Osteoblast (primary cell): ENCODE measurements at regions not wholly inside any gene's neighbourhood (a gene's known extent, or its start where the extent isn't known, plus 50 kb on each side); places are given as distances from the start of the nearest gene placed in this dataset.

Source experiments
- DNase-seq: peaks from one replicate; pipeline ENCODE4 v3.0.0; 2011; ENCODE audit warnings: low spot score, mixed read lengths; ENCODE audit not compliant: insufficient read length; ENCODE audit errors: missing footprints
- H2AFZ ChIP-seq: 2 replicates; pipeline ENCODE4 v1.6.0; 2011; ENCODE audit warnings: mild to moderate bottlenecking, low read length
- H3K27ac ChIP-seq: 2 replicates; pipeline ENCODE4 v1.5.1; 2011; ENCODE audit warnings: mild to moderate bottlenecking, low read depth, low read length, moderate library complexity
- H3K27me3 ChIP-seq: 2 replicates; pipeline ENCODE4 v1.6.0; 2012; ENCODE audit warnings: mild to moderate bottlenecking, control low read depth, inconsistent platforms, low read length, moderate library complexity; ENCODE audit not compliant: insufficient read depth
- H3K36me3 ChIP-seq: 2 replicates; pipeline ENCODE4 v1.5.1; 2011; ENCODE audit warnings: mild to moderate bottlenecking, low read length, control low read depth, moderate library complexity; ENCODE audit not compliant: insufficient read depth
- H3K4me1 ChIP-seq: 2 replicates; pipeline ENCODE4 v1.5.1; 2011; ENCODE audit warnings: mild to moderate bottlenecking, low read length, control low read depth, moderate library complexity; ENCODE audit not compliant: insufficient read depth
- H3K4me2 ChIP-seq: 2 replicates; pipeline ENCODE4 v1.6.0; 2011; ENCODE audit warnings: mild to moderate bottlenecking, low read length; ENCODE audit not compliant: insufficient read depth
- H3K4me3 ChIP-seq: fragments of 200-600 bp; sonication (generic); 3 replicates; pipeline ENCODE4 v1.5.1; 2012; ENCODE audit warnings: mild to moderate bottlenecking, low read length, inconsistent platforms; ENCODE audit not compliant: insufficient read depth
- H3K79me2 ChIP-seq: 2 replicates; pipeline ENCODE4 v1.6.0; 2012; ENCODE audit warnings: mild to moderate bottlenecking, low read length, control low read depth, inconsistent platforms; ENCODE audit not compliant: insufficient read depth
- H3K9me3 ChIP-seq: 2 replicates; pipeline ENCODE4 v1.5.1; 2011; ENCODE audit warnings: low read depth, low read length, control low read depth
- H4K20me1 ChIP-seq: 2 replicates; pipeline ENCODE4 v1.6.0; 2012; ENCODE audit warnings: mild to moderate bottlenecking, low read length, control low read depth; ENCODE audit not compliant: insufficient read depth
- TF ChIP-seq, protein P1 (sequence below): IDR thresholded peaks from 2 replicates; pipeline ENCODE4 v1.5.1; 2011; ENCODE audit warnings: mild to moderate bottlenecking, low read depth, low read length, moderate library complexity; ENCODE audit errors: extremely low read depth

- Histone ChIP-seq H2AFZ (no peak overlapping the region), H3K36me3 (no peaks in the 10 kb centered on the region), H3K27me3 (peaks cover 5% of the 10 kb centered on the region), H3K27ac (no peak overlapping the region), H3K9me3 (no peaks in the 10 kb centered on the region), H4K20me1 (no peaks in the 10 kb centered on the region), H3K4me1 (peaks cover 3% of the 10 kb centered on the region), H3K4me2 (no peak overlapping the region), H3K79me2 (no peaks in the 10 kb centered on the region), H3K4me3 (no peak overlapping the region)
- TF ChIP-seq, protein P1, sequence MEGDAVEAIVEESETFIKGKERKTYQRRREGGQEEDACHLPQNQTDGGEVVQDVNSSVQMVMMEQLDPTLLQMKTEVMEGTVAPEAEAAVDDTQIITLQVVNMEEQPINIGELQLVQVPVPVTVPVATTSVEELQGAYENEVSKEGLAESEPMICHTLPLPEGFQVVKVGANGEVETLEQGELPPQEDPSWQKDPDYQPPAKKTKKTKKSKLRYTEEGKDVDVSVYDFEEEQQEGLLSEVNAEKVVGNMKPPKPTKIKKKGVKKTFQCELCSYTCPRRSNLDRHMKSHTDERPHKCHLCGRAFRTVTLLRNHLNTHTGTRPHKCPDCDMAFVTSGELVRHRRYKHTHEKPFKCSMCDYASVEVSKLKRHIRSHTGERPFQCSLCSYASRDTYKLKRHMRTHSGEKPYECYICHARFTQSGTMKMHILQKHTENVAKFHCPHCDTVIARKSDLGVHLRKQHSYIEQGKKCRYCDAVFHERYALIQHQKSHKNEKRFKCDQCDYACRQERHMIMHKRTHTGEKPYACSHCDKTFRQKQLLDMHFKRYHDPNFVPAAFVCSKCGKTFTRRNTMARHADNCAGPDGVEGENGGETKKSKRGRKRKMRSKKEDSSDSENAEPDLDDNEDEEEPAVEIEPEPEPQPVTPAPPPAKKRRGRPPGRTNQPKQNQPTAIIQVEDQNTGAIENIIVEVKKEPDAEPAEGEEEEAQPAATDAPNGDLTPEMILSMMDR: no peak
- no peak for DNase-seq
Measured at GRCh38 chrX:37904833-37905232, 57.5 kb upstream of the DYNLT3 start.

DNA sequence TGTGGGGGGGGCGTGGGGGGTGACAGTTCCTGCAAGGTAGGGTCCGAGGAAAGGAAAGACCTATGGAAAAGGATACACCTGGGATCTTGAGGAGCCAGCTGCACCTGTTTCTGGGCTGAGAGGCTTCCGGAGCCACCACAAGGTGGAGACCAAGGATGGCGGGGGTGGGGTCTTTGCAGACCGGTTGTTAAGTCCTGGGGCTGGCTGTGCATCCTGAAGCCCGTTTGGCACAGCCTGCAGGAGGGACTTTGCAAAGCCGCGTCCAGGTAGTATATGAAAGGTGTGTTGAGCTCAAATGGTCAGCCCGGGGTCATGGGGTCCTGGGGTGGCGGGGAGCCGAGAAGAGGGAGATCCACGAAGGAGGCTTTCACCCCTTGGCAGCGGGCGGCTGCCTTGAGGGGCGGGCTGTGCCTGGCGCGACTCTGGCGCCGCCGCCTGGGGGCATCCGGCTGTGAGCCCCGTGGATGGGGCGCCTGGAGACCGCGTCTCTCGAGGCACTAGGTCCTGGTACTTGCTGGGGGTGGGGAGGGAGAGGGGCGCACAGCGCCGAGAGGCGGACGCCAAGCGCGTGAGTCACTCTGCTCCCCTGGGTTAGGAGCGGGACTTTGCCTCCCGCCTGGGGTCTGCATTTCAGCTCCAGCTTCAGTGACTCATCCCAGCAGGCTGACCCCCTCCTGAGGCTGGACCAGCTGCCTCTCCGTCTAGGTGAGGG is 58.2 kb upstream of the DYNLT3 start:
- H3K4me1 ChIP-seq: peaks cover 3% of the 10 kb centered on the region
- no peaks in the 10 kb centered on the region for H3K36me3 ChIP-seq
- no peak overlapping the region for H3K27ac ChIP-seq
- H3K27me3 ChIP-seq: peaks cover 5% of the 10 kb centered on the region
- peak overlapping the region; percentile 59 for H3K4me3 ChIP-seq
- TF ChIP-seq, protein P1: peak; percentile 20
- no peaks in the 10 kb centered on the region for H4K20me1 ChIP-seq
- peak overlapping the region; percentile 76 for H3K4me2 ChIP-seq
- DNase-seq: no peak
- no peaks in the 10 kb centered on the region for H3K9me3 ChIP-seq
- H3K79me2 ChIP-seq: no peaks in the 10 kb centered on the region
- peak overlapping the region; percentile 10 for H2AFZ ChIP-seq

DNA sequence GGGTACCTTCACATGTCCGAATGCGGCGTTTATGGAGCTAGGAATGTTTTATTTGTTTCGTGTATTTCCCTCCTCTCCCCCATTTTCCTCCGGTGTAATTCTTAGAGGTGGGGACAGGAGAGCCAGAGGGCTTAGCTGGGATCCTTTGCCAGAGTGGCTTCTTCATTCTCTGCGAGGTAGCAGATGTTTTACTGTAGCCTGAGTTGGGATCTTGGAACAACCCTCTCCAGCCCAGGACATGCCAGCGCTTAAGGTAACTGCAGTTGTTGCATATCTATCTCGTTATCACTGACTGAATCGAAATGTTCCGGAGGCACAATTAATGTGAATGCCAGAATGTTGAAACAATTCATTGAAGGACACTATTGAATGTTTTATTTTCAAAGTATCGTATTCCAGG is 59.0 kb upstream of the DYNLT3 start:
- Histone ChIP-seq H3K9me3 (no peaks in the 10 kb centered on the region), H3K27me3 (peaks cover 5% of the 10 kb centered on the region), H3K4me1 (peaks cover 3% of the 10 kb centered on the region), H3K4me3 (peak overlapping the region; percentile 59), H3K27ac (no peak overlapping the region), H3K4me2 (peak overlapping the region; percentile 76), H4K20me1 (no peaks in the 10 kb centered on the region), H3K36me3 (no peaks in the 10 kb centered on the region), H2AFZ (peak overlapping the region; percentile 5), H3K79me2 (no peaks in the 10 kb centered on the region)
- TF ChIP-seq, protein P1: no peak
- no peak for DNase-seq

- H3K9me3 ChIP-seq: no peaks in the 10 kb centered on the region
Measured at GRCh38 chrX:37910186-37910585, 62.8 kb upstream of the DYNLT3 start.

More at GRCh38 chrX:37910186-37910585, 62.8 kb upstream of the DYNLT3 start:
- H3K4me3 ChIP-seq: no peak overlapping the region
- H4K20me1 ChIP-seq: no peaks in the 10 kb centered on the region
- H3K27me3 ChIP-seq: peaks cover 5% of the 10 kb centered on the region
- H3K4me1 ChIP-seq: peaks cover 3% of the 10 kb centered on the region
- TF ChIP-seq, protein P1: no peak
- H3K79me2 ChIP-seq: no peaks in the 10 kb centered on the region
- H3K27ac ChIP-seq: no peak overlapping the region
- H2AFZ ChIP-seq: no peak overlapping the region
- H3K36me3 ChIP-seq: no peaks in the 10 kb centered on the region
- H3K4me2 ChIP-seq: no peak overlapping the region
- DNase-seq: no peak
